HG03135 (cell line): ENCODE measurements at regions not wholly inside any gene's neighbourhood (a gene's known extent, or its start where the extent isn't known, plus 50 kb on each side); places are given as distances from the start of the nearest gene placed in this dataset.
"Not testable (repeated sequence)": the region's sequence is repeated elsewhere in the genome, so short reads cannot be mapped to it uniquely, and the experiment has no call there.

Source experiments
- ATAC-seq: cut with Tn5 transposase; IDR thresholded peaks from one replicate; pipeline ENCODE4 v1.9.1; 2021; ENCODE audit warnings: mild to moderate bottlenecking, moderate library complexity; ENCODE audit not compliant: unreplicated experiment

GRCh38 chr7:66571568-66571967 lies 57.1 kb upstream of the KCTD7 start:
- ATAC-seq: no peak

- ATAC-seq: not testable (repeated sequence)
Measured at GRCh38 chr7:66573782-66574495, 54.7 kb upstream of the KCTD7 start.

- ATAC-seq: not testable (repeated sequence)
Measured at GRCh38 chr7:66574768-66575167, 53.9 kb upstream of the KCTD7 start.

- no peak for ATAC-seq
Measured at GRCh38 chr7:66575398-66575797, 53.3 kb upstream of the KCTD7 start.

- no peak for ATAC-seq
Measured at GRCh38 chr7:66576646-66577045, 52.0 kb upstream of the KCTD7 start.
